NOMO-1 treated with DMSO at 0.1 percent for 48 hours (cell line): ENCODE measurements at regions not wholly inside any gene's neighbourhood (a gene's known extent, or its start where the extent isn't known, plus 50 kb on each side); places are given as distances from the start of the nearest gene placed in this dataset.

Experiments used
- DNase-seq: peaks from one replicate; lab custom pipeline; 2025; ENCODE audit not compliant: unreplicated experiment; lab: John Stamatoyannopoulos, UW

GRCh38 chr20:12264711-12265110 is 347.0 kb downstream of the BTBD3 start:
- DNase-seq, result no peak

- no peak for DNase-seq
Observed at GRCh38 chr20:12265662-12266061, 348.0 kb downstream of the BTBD3 start.

DNA sequence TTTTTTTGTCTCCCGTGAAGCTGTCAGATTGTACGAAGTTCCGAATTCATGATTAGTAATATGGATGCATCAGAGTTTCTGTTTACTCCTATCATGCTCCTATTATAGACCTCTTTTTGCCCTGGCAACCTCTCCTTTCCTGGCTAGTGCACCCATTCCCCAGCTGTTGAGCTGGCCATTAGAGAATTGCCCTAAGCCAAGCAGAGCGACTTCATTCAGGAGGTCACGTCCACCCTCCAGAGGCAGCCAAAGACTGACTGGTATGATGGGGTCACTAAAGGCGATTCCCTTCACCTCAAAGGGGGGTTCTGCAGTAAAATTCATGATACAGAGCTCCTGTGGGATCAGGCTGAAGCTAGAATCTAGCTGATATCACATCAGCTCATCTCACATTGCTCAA is 351.9 kb downstream of the BTBD3 start:
- DNase-seq, result no peak

GRCh38 chr20:12270863-12271262 is 353.2 kb downstream of the BTBD3 start:
- DNase-seq, result no peak

- DNase-seq, result no peak
Observed at GRCh38 chr20:12276011-12276673, 358.4 kb downstream of the BTBD3 start.

- DNase-seq, result no peak
Observed at GRCh38 chr20:12287575-12287974, 369.9 kb downstream of the BTBD3 start.

DNA sequence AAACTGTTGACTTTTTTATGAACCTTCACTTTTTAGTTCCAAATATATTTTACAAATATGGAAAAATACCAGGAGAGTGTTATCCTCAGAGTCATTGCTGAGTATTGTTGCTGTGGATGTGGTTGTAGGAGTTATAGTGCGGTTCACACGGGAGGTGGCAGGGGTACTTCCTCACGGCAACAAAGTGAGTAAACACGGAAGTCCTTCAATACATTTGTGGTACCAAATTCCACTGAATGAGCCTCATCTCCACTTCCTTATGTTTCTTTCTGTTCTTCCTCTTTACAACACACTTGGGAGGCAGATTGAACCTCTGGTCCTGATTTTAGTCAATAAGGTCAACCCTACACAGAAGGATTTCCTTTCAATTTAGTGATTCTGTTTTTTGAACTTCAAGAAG is 371.8 kb downstream of the BTBD3 start:
- peak; percentile 40 for DNase-seq

GRCh38 chr20:12291386-12291785 is 373.7 kb downstream of the BTBD3 start:
- DNase-seq, result no peak

- DNase-seq, result no peak
Observed at GRCh38 chr20:12293900-12294299, 376.2 kb downstream of the BTBD3 start.

GRCh38 chr20:12294678-12295077 is 377.0 kb downstream of the BTBD3 start:
- DNase-seq, result no peak

DNA sequence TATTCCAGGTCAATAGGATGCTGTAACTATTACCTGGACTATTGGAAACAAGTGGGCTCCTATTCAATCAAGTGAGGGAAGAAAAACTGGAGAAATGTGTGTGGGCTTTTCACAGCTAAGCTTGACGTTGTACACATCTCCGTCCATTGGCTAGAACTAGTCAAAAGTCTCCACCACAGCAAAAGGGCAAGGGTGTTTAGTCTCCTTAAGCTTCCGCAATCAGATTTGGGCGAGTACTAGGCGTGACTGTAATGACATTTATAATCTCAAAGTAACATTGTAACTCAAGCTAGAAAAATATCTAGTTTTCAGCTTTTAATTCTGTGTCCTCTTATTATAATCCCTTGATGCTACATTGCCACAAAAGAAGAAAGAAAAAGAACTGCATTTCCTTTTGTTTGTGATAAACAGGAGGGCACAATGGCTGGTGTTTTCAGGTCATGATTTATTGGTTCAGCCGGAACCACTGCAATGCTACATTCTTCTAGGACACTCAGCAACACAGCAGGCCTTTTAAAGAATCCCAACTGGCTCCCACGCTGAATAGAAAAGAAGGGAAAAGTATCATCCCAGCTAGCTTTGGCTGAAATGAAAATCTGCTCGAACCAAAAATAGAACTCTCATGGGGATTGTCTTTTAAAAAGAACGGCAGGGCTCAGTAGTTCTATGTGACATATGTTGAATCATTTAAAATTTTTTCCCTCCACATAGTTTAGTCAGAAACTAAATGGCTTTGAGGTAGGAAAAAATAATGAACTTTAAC is 387.7 kb downstream of the BTBD3 start:
- DNase-seq, result no peak

DNA sequence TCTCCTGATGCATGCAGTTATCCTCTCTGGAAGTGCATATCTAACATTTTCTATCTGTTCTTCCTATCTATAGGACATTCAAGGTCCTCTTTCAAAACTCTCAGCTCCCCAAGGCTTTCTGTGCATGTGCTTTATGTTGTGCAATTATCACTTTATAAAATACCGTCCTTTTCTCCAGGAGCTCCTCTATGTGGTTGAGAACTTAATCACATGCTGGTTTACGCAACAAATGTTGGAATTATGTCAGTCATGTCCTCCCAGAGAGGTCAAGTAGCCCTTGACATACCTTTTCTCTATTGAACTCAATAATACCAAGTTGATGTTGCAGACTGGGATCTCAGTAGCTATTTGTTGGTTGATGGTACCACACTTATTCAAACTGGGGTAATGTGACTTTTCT is 388.4 kb downstream of the BTBD3 start:
- no peak for DNase-seq

GRCh38 chr20:12311094-12311865 is 393.6 kb downstream of the BTBD3 start:
- DNase-seq, result no peak

- no peak for DNase-seq
Observed at GRCh38 chr20:12315652-12316051, 398.0 kb downstream of the BTBD3 start.

DNA sequence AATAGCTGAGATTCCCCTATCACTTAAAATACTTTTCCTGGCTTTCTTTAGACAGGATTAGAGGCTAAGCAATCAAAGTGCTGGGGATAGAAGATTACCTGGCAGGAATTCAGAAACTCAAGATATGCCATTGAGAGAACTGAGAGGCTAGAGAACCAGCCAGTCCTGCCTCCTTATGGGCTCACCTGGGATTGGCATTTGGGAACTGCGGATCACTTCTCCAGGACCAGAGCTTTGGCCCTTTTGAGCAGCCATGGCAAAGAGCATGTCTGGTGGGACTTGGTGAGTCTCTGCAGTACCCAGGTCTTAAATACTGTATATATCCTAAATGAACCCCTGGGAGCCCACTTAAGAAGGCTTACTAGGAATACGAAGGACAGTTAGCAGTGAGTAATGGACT is 399.1 kb downstream of the BTBD3 start:
- no peak for DNase-seq

DNA sequence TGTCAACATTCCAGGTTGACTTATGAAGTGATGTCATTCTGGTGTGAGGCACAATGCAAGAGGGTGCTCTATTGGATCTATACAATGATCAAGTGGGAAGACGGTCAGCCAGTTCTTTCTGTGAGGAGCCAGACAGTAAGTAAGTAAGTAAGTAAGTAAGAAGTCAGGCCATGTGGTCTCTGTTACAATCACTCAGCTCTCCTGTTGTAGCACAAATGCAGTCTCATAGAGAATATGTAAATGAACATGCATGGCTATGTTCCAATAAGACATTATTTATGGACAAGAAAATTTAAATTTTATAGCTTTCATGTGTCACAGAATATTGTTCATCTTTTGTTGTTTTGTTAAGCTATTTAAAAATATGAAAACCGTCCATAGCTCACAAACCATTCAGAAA is 399.7 kb downstream of the BTBD3 start:
- DNase-seq, result no peak

- no peak for DNase-seq
Observed at GRCh38 chr20:12318043-12318442, 400.4 kb downstream of the BTBD3 start.

GRCh38 chr20:12321736-12322135 is 404.0 kb downstream of the BTBD3 start:
- DNase-seq, result no peak

GRCh38 chr20:12327205-12327604 is 409.5 kb downstream of the BTBD3 start:
- peak; percentile 20 for DNase-seq

DNA sequence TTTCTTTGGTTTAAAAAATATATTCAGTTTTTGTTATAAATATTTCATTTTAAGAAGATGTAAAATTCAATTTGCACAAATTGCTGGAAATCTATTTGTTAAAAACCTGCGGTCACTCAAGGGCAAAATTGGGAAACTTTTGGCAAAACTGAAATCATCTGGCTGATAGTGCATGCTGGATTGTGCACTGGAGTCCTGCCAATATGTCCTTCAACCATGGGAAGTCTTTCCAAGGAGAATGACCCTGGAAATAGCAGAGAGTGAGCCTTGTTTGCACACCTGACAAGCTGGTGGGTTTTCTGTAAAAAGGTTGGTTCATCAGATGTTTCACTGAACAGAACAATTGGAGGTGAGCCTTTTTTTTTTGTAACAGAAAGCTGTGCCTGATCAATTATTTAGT is 413.5 kb downstream of the BTBD3 start:
- DNase-seq, result no peak

DNA sequence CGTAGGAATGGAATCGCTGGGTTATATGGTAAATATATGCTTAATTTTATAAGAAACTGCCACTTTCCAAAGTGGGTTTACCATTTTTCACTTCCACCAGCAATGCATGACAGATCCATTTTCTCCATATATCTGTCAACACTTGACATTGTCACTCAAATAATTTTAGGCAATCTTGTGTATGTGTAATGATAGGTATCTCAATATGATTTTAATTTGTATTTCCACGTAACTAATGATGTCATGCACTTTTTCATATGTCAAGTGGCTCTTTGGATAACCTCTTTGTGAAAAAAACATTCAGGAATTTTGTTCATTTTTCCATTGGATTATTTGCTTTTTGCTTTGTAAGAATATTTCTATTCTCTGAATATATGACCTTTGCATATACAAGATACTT is 419.9 kb downstream of the BTBD3 start:
- no peak for DNase-seq

DNA sequence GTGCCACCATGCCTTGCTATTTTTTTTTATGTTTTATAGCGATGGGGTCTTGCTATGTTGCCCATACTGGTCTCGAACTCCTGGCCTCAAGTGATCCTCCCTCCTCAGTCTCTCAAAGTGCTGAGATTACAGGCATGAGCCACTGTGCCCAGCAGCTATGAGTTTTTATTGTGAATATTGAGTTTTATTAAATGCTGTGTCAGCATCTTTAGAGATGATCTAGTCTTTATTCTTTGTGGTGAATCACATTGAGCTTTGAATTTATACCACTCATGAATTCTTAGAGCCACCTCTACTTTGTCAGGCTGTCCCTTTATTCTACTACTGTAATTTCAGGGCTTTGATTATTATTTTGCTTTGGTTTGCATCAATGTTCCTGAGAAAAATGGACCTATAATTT is 428.3 kb downstream of the BTBD3 start:
- no peak for DNase-seq
